HepG2 (cell line): ENCODE measurements at regions not wholly inside any gene's neighbourhood (a gene's known extent, or its start where the extent isn't known, plus 50 kb on each side); places are given as distances from the start of the nearest gene placed in this dataset.

ENCODE experiments used
- ATAC-seq: fragments of 200-7000 bp; cut with Tn5 transposase; 3 replicates; pipeline ENCODE4 v1.9.1; 2020; ENCODE audit warnings: mild to moderate bottlenecking, moderate library complexity
- BruUV-seq: library from RNA; stranded (reverse); fragments of 400-500 nt; replicated peaks from 2 replicates; lab custom pipeline; 2021; lab: Mats Ljungman, UMichigan
- CTCF ChIA-PET: fragments of 300-600 bp; formaldehyde crosslinking; extraction: SDS; loops from one replicate; lab custom pipeline; 2021; ENCODE audit warnings: low total read pairs, inconsistent platforms, low intra/inter-chr PET ratio; lab: Yijun Ruan, JAX
- POLR2A ChIA-PET: fragments of 350-600 bp; sonication (Branson Sonifier 250); formaldehyde crosslinking; loops from one replicate; lab custom pipeline; 2020; ENCODE audit warnings: antibody characterized with exemption, inconsistent platforms; lab: Yijun Ruan, JAX
- DNase-seq: peaks from one replicate; pipeline ENCODE4 v3.0.0-alpha.2; 2015; ENCODE audit warnings: low spot score
- FAIRE-seq: peaks from 3 replicates; lab custom pipeline; 2011; peaks lifted over from hg19 to GRCh38; lab: Jason Lieb, UNC
- H2AFZ ChIP-seq: one replicate; pipeline ENCODE4 v1.6.1; 2011; ENCODE audit warnings: low read length, inconsistent platforms
- H3K27ac ChIP-seq: fragments of 300-600 bp; 3 replicates; pipeline ENCODE4 v1.8.0; 2011; ENCODE audit warnings: mixed run types, mild to moderate bottlenecking, mixed read lengths, low read length, inconsistent platforms; ENCODE audit not compliant: insufficient read depth; ENCODE audit errors: extremely low read length
- H3K27me3 ChIP-seq, 2 experiments: fragments of 200-600 bp in 1 of 2; 2 replicates in 1 of 2; 3 replicates in 1 of 2; pipeline versions ENCODE4 v1.6.0 to v1.8.0; 2011; ENCODE audit warnings: low read length in 2 of 2, mild to moderate bottlenecking in 2 of 2, moderate library complexity in 2 of 2, inconsistent platforms in 1 of 2; ENCODE audit not compliant: insufficient read depth in 2 of 2, control insufficient read depth in 1 of 2
- H3K36me3 ChIP-seq, 2 experiments: fragments of 200-600 bp in 1 of 2; replicated peaks in 1 of 2; 2 replicates in 1 of 2; 3 replicates in 1 of 2; pipeline versions ENCODE4 v1.5.1 to v1.8.0; 2011; ENCODE audit warnings: low read length in 2 of 2, inconsistent platforms in 1 of 2; ENCODE audit not compliant: insufficient read depth in 2 of 2, control insufficient read depth in 1 of 2
- H3K4me1 ChIP-seq: 2 replicates; pipeline ENCODE4 v1.5.1; 2012; ENCODE audit warnings: low read length, inconsistent platforms; ENCODE audit not compliant: insufficient read depth
- H3K4me2 ChIP-seq: 2 replicates; pipeline ENCODE4 v1.6.0; 2011; ENCODE audit warnings: low read depth, low read length, inconsistent platforms
- H3K4me3 ChIP-seq, 3 experiments: fragments of 200-600 bp in 1 of 3; sonication (generic), shearing (Covaris generic) in 1 of 3; replicated peaks in 1 of 3; 2 replicates each; pipeline ENCODE4 v1.5.1; 2011 to 2016; ENCODE audit warnings: low read length in 3 of 3, inconsistent platforms in 2 of 3, low read depth in 2 of 3, mild to moderate bottlenecking in 2 of 3, control low read depth in 1 of 3, mixed read lengths in 1 of 3; ENCODE audit not compliant: insufficient read depth in 1 of 3
- H3K79me2 ChIP-seq: one replicate; pipeline ENCODE4 v1.6.1; 2011; ENCODE audit warnings: low read length, inconsistent platforms; ENCODE audit not compliant: insufficient read depth
- H3K9ac ChIP-seq: 2 replicates; pipeline ENCODE4 v1.6.0; 2011; ENCODE audit warnings: mild to moderate bottlenecking, low read depth, low read length, inconsistent platforms; ENCODE audit not compliant: insufficient read depth
- H3K9me3 ChIP-seq: 2 replicates; pipeline ENCODE4 v1.5.1; 2012; ENCODE audit warnings: mild to moderate bottlenecking, low read length
- H4K20me1 ChIP-seq: 2 replicates; pipeline ENCODE4 v1.6.0; 2011; ENCODE audit warnings: inconsistent platforms, mild to moderate bottlenecking, low read length, moderate library complexity; ENCODE audit not compliant: insufficient read depth
- DNMT3B ChIP-seq: conservative IDR thresholded peaks from 2 replicates; pipeline ENCODE4 v1.6.1; 2016; ENCODE audit warnings: missing biosample characterization, control low read depth
- GFI1 ChIP-seq: sonication (generic); formaldehyde crosslinking; IDR thresholded peaks from 2 replicates; pipeline ENCODE4 v1.5.0; 2020; ENCODE audit warnings: missing genetic modification reagents, mild to moderate bottlenecking, borderline replicate concordance
- HDAC6 ChIP-seq: fragments of 200-600 bp; sonication (generic); IDR thresholded peaks from 2 replicates; pipeline ENCODE4 v1.7.0; 2017; ENCODE audit warnings: mild to moderate bottlenecking, antibody characterized with exemption, low read length, low read depth
- HOMEZ ChIP-seq: IDR thresholded peaks from 2 replicates; pipeline ENCODE4 v1.6.1; 2016; ENCODE audit warnings: low read depth
- IKZF1 ChIP-seq: fragments of 450-650 bp; IDR thresholded peaks from 2 replicates; pipeline ENCODE4 v1.7.1; 2016
- MED1 ChIP-seq: sonication (generic); formaldehyde crosslinking; IDR thresholded peaks from 2 replicates; pipeline ENCODE4 v1.4.0; 2020; ENCODE audit warnings: missing genetic modification reagents
- NCOA1 ChIP-seq: sonication (generic); formaldehyde crosslinking; IDR thresholded peaks from 2 replicates; pipeline ENCODE4 v1.9.0; 2021; ENCODE audit warnings: missing genetic modification reagents
- TEAD3 ChIP-seq: optimal IDR thresholded peaks from 2 replicates; pipeline ENCODE3; 2016; ENCODE audit warnings: borderline replicate concordance
- THYN1 ChIP-seq: sonication (generic); formaldehyde crosslinking; IDR thresholded peaks from 2 replicates; pipeline ENCODE4 v1.8.1; 2023; ENCODE audit warnings: low read depth, mild to moderate bottlenecking, moderate library complexity, missing genetic modification reagents, borderline replicate concordance
- ZBTB44 ChIP-seq: sonication (generic); formaldehyde crosslinking; IDR thresholded peaks from 2 replicates; pipeline ENCODE4 v1.4.0; 2020; ENCODE audit warnings: missing genetic modification reagents
- ZNF333 ChIP-seq: sonication (generic); formaldehyde crosslinking; IDR thresholded peaks from 2 replicates; pipeline ENCODE4 v1.4.0; 2020; ENCODE audit warnings: mild to moderate bottlenecking, missing genetic modification reagents, borderline replicate concordance
- ZNF770 ChIP-seq: sonication (generic); formaldehyde crosslinking; IDR thresholded peaks from 2 replicates; pipeline ENCODE4 v1.5.0; 2020; ENCODE audit warnings: mild to moderate bottlenecking, missing genetic modification reagents
- WGBS: methylation state at CpG from one replicate; pipeline ENCODE4 v1.1.6; 2017; ENCODE audit warnings: low lambda C conversion rate; 5-methylcytosine and 5-hydroxymethylcytosine counted together
- in situ Hi-C: cut with HindIII; loops from 2 replicates; pipeline ENCODE4 v1.10.0; 2017; ENCODE audit warnings: low pct_unique_long_range_greater_than_20kb; ENCODE audit not compliant: extremely low pct_ligation_motif_present
- intact Hi-C: fragments of 100-400 bp; cut with micrococcal nuclease; formaldehyde crosslinking; loops from one replicate; pipeline ENCODE4 v1.10.0; 2022; ENCODE audit not compliant: unreplicated experiment

- ChIA-PET CTCF (no interaction called here), POLR2A (no interaction called here)
- in situ Hi-C loops, result no loop called here
- BruUV-seq, result no TSS peak
- H3K4me1 ChIP-seq, result no peaks in the 10 kb centered on the region
- H3K4me3 ChIP-seq, result no peak overlapping the region
- FAIRE-seq (no peak), ATAC-seq (no peak)
- H3K79me2 ChIP-seq, result no peaks in the 10 kb centered on the region
- WGBS, result 0% methylated on average over 1 of the region's 1 CpG
- H3K9ac ChIP-seq, result no peak overlapping the region
- H3K36me3 ChIP-seq, result no peaks in the 10 kb centered on the region
- H4K20me1 ChIP-seq, result no peaks in the 10 kb centered on the region
- no peak overlapping the region for H3K27ac ChIP-seq
- no peak overlapping the region for H2AFZ ChIP-seq
- TF ChIP-seq THYN1, result no peak
- no peak for TF ChIP-seq MED1 (CRISPR knock-in tag)
- no peak for TF ChIP-seq HOMEZ
- no peak for TF ChIP-seq ZBTB44 (CRISPR knock-in tag)
- no peak for TF ChIP-seq HDAC6
- no peak for TF ChIP-seq IKZF1
- TF ChIP-seq NCOA1 (CRISPR knock-in tag), result no peak
- no peak for TF ChIP-seq DNMT3B (CRISPR knock-in tag)
- TF ChIP-seq ZNF333, result no peak
- TF ChIP-seq ZNF770 (CRISPR knock-in tag), result no peak
- no peak for TF ChIP-seq GFI1 (CRISPR knock-in tag)
- no peak for TF ChIP-seq TEAD3 (CRISPR knock-in tag)
- TF ChIP-seq, all 625 proteins: peak for 0
- H3K27me3 ChIP-seq, result no peaks in the 10 kb centered on the region
- no peaks in the 10 kb centered on the region for H3K9me3 ChIP-seq
- H3K4me2 ChIP-seq, result no peak overlapping the region
- intact Hi-C loops, result no loop called here
- DNase-seq, result no peak
These were observed 368.2 kb downstream of the CDH2 start for GRCh38 chr18:27808683-27809082.
